VCaP (cell line): ENCODE measurements at regions not wholly inside any gene's neighbourhood (a gene's known extent, or its start where the extent isn't known, plus 50 kb on each side); places are given as distances from the start of the nearest gene placed in this dataset.
"Not testable (repeated sequence)": the region's sequence is repeated elsewhere in the genome, so short reads cannot be mapped to it uniquely, and the experiment has no call there.

ENCODE experiments used
- H3K27ac ChIP-seq: fragments of 450-650 bp; 2 replicates; pipeline ENCODE4 v1.5.1; 2017
- CTCF ChIP-seq: fragments of 450-650 bp; conservative IDR thresholded peaks from 2 replicates; pipeline ENCODE4 v1.5.1; 2017; ENCODE audit warnings: mild to moderate bottlenecking, moderate library complexity

GRCh38 chr2:228526687-228527086 is 345.2 kb upstream of the SPHKAP start:
- TF ChIP-seq CTCF: no peak

GRCh38 chr2:228522977-228523376 is 341.5 kb upstream of the SPHKAP start:
- H3K27ac ChIP-seq: no peak overlapping the region
- no peak for TF ChIP-seq CTCF

More at GRCh38 chr2:228526687-228527086, 345.2 kb upstream of the SPHKAP start:
- H3K27ac ChIP-seq: no peak overlapping the region

- TF ChIP-seq CTCF: no peak
- H3K27ac ChIP-seq: no peak overlapping the region
These were observed 340.8 kb upstream of the SPHKAP start for GRCh38 chr2:228522276-228522675.

- no peak for TF ChIP-seq CTCF
- H3K27ac ChIP-seq: no peak overlapping the region
These were observed 338.1 kb upstream of the SPHKAP start for GRCh38 chr2:228519561-228519960.

GRCh38 chr2:228516019-228516418 is 334.5 kb upstream of the SPHKAP start:
- H3K27ac ChIP-seq: no peak overlapping the region
- TF ChIP-seq CTCF: no peak

- H3K27ac ChIP-seq: not testable (repeated sequence)
These were observed 332.0 kb upstream of the SPHKAP start for GRCh38 chr2:228513480-228513879.

GRCh38 chr2:228509021-228509420 is 327.5 kb upstream of the SPHKAP start:
- TF ChIP-seq CTCF: no peak

GRCh38 chr2:228507870-228508269 is 326.4 kb upstream of the SPHKAP start:
- no peak for TF ChIP-seq CTCF
- H3K27ac ChIP-seq: no peak overlapping the region

More at GRCh38 chr2:228509021-228509420, 327.5 kb upstream of the SPHKAP start:
- H3K27ac ChIP-seq: no peak overlapping the region
